OCI-LY1 (cell line): ENCODE measurements at regions not wholly inside any gene's neighbourhood (a gene's known extent, or its start where the extent isn't known, plus 50 kb on each side); places are given as distances from the start of the nearest gene placed in this dataset.

ENCODE experiments used
- EZH2 ChIP-seq: fragments of 200-600 bp; sonication (generic), shearing (Covaris generic); IDR thresholded peaks from 2 replicates; pipeline ENCODE4 v1.8.0; 2017; ENCODE audit warnings: borderline replicate concordance, mixed run types, mild to moderate bottlenecking, antibody characterized with exemption, low read length, moderate library complexity, mixed read lengths
- TF ChIP-seq, protein P1 (sequence below): fragments of 200-600 bp; sonication (generic), shearing (Covaris generic); IDR thresholded peaks from 2 replicates; pipeline ENCODE4 v1.5.1; 2017; ENCODE audit warnings: mild to moderate bottlenecking, antibody characterized with exemption, low read length, moderate library complexity, mixed read lengths

DNA sequence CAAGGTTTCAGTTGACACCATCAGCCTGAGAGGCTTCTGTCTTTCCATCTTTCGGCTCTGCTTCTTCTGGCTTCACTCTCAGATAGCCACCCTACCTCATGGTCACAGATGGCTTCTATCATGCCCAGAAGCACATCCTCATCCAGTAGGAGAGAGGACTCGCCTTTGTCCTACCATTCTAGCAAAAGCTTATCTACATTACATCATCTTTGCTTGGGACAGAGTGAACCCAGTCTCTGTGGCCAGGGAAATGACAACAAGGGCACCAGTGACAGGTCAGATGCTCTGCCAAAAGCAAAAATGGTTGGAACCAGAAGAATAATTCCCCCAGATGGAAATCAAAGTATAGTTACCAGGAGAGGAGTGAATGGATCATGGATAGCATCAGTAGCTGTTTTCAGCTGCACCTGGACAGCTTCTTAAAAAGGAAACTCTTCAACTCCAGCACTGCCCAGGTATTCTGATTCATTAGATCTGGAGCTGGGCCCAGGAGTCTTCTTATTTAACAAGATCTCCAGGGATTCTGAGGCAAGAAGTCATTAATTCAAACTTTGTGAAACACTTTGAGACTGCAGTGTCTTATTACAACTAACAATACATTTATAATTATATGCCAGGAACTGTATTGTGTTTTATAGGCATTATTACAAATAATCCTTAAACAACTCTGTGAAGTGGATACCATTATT lies 257.7 kb upstream of the UBE2E3 start:
- TF ChIP-seq, protein P1, sequence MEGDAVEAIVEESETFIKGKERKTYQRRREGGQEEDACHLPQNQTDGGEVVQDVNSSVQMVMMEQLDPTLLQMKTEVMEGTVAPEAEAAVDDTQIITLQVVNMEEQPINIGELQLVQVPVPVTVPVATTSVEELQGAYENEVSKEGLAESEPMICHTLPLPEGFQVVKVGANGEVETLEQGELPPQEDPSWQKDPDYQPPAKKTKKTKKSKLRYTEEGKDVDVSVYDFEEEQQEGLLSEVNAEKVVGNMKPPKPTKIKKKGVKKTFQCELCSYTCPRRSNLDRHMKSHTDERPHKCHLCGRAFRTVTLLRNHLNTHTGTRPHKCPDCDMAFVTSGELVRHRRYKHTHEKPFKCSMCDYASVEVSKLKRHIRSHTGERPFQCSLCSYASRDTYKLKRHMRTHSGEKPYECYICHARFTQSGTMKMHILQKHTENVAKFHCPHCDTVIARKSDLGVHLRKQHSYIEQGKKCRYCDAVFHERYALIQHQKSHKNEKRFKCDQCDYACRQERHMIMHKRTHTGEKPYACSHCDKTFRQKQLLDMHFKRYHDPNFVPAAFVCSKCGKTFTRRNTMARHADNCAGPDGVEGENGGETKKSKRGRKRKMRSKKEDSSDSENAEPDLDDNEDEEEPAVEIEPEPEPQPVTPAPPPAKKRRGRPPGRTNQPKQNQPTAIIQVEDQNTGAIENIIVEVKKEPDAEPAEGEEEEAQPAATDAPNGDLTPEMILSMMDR: no peak
- TF ChIP-seq EZH2: no peak
